ENCODE measurements at regions not wholly inside any gene's neighbourhood (a gene's known extent, or its start where the extent isn't known, plus 50 kb on each side); places are given as distances from the start of the nearest gene placed in this dataset.

DNA sequence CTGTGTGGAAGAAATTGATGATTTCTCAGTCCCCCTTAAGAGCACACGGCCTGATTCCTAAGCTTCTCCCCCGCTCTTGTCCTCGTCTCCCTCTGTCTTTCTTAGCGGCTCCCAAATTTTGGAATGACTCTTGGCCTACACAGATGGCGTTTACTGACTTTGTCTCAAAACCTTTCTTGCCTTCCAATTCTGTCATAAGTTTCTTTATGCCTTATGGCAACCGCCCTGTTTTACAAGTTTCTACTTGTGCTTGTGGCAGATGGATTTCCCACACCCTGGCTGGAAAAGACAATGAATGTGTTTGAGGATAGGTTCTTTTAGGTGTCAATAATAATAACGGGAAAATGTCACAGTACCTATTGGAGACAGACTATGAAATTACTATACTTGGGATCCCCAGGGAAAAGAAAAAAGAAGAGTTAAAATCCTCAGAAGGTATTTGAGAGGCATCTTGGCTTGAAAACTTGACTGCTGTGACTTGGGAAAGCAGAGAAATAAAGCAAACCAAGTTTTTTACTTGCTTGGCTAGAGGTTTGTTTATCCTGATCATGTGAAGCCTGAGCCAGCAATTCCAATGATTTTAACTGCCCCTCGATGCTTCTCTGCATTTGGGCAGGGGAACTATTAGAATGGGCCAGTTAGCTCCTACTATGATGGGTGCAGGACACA, 276.4 kb downstream of the HRH4 start:
- TF ChIP-seq, protein P1, sequence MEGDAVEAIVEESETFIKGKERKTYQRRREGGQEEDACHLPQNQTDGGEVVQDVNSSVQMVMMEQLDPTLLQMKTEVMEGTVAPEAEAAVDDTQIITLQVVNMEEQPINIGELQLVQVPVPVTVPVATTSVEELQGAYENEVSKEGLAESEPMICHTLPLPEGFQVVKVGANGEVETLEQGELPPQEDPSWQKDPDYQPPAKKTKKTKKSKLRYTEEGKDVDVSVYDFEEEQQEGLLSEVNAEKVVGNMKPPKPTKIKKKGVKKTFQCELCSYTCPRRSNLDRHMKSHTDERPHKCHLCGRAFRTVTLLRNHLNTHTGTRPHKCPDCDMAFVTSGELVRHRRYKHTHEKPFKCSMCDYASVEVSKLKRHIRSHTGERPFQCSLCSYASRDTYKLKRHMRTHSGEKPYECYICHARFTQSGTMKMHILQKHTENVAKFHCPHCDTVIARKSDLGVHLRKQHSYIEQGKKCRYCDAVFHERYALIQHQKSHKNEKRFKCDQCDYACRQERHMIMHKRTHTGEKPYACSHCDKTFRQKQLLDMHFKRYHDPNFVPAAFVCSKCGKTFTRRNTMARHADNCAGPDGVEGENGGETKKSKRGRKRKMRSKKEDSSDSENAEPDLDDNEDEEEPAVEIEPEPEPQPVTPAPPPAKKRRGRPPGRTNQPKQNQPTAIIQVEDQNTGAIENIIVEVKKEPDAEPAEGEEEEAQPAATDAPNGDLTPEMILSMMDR (IDR thresholded peaks at IDR 0.05; ENCODE audit: insufficient read depth, low read length, poor library complexity, severe bottlenecking), result no peak
- TF ChIP-seq EZH2phosphoT487 (conservative IDR thresholded peaks at IDR 0.05; ENCODE audit: low read length), result no peak
